RCC 7860 (cell line): ENCODE measurements at regions not wholly inside any gene's neighbourhood (a gene's known extent, or its start where the extent isn't known, plus 50 kb on each side); places are given as distances from the start of the nearest gene placed in this dataset.
A peak's percentile ranks its signal among the peaks of the same experiment; 100 is the strongest.

Experiments used
- DNase-seq: peaks from one replicate; pipeline ENCODE4 v3.0.0-alpha.2; 2015; ENCODE audit warnings: low spot score
- FAIRE-seq: peaks from 2 replicates; lab custom pipeline; 2012; peaks lifted over from hg19 to GRCh38; lab: Jason Lieb, UNC

- FAIRE-seq (no peak), DNase-seq (no peak)
Measured at GRCh38 chrX:149992918-149993317, 54.6 kb upstream of the EOLA2 start.

DNA sequence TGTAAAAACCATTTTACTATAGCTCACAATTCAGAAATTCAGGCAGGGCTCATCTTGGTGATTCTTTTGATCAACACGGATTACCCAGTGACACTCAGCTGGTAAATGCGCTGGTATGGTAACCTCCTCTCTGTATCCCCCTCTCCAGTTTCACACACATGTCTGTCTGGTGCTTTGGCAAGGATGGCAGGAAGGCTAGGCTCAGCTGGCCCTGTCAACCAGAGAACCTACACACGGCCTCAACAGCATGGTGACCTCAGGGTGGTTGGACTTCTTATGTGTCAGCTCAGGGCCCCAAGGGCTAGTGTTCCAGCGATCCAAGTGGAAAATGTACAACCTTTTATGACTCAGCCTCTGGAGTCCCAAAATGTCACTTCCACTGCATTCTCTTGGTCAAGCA, 55.7 kb upstream of the EOLA2 start:
- FAIRE-seq (no peak), DNase-seq (no peak)

DNA sequence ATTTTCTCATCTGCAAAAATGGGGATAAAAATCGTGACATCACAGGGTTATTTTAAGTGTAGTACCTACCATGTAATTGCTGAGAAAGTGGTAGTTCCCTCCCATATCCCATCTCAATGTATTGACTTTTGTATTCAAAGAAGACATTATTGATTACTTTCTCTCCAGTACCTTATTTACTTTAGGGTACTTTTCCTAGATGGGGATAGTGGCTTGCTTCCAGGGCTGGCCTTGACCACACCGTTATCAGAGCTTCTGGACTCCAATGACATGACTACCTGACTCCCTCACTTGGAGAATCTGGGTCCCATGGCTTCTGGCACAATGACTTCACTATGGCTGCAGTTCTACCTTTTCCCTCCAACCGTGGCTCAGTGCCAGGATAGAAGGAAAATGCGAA, 58.2 kb upstream of the EOLA2 start:
- DNase-seq: no peak
- FAIRE-seq: no peak

- FAIRE-seq (no peak), DNase-seq (no peak)
Measured at GRCh38 chrX:150005027-150005426, 66.7 kb upstream of the EOLA2 start.

DNA sequence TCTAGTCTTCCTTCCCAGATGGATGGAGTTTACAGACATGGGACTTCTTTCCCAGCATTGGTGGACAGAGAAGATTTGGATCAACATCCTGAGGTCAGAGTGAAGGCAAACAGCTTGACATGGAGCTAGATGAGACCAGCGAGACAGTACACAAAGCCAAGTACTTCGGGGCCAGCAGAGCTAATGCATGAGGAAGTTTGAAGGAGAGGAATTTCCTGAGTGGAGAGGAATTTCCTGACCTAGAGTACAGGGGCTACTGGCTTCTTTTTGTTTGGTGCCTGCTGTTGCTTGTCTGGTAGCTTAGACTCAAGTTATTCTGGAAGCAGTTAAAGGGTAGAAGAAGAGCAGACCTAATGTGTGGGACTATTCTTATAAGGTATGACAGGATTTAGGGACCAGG, 69.1 kb upstream of the EOLA2 start:
- no peak for FAIRE-seq
- no peak for DNase-seq

DNA sequence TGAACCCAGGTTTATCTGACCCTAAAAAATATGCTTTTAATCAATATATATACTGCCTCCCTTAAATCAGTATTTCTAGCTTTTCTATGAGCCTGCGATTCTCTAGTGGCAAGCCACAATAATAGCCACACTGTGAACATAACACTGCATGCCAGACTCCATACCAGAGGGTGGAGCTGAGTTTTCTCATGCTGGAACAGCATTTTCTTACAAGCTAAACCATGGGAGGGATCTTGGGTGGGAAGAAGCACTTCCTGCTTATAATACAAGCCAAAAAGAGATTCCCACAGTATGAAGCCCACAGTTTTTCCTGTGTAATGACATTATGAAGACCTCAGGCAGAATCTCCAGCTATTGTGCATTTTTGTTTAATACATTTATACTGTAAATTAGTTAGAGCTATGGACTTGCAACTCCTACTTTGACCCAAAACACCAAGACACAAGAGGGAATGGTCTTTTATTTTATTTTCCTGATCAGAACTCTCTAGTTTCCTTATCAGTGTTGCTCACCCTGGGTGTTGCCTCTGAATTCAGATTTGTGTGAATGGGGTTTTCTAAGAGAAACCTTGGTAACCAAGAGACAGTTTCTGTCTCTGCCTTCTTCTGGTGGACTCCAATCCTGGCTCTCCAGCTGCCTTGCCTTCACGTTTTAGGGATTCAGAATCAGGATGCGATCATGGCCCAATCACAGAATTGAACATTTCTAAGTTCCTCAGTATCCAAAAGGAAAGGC, 74.5 kb upstream of the EOLA2 start:
- DNase-seq: no peak
- no peak for FAIRE-seq

- DNase-seq: no peak
- FAIRE-seq: no peak
Measured at GRCh38 chrX:150014525-150014924, 76.2 kb upstream of the EOLA2 start.

DNA sequence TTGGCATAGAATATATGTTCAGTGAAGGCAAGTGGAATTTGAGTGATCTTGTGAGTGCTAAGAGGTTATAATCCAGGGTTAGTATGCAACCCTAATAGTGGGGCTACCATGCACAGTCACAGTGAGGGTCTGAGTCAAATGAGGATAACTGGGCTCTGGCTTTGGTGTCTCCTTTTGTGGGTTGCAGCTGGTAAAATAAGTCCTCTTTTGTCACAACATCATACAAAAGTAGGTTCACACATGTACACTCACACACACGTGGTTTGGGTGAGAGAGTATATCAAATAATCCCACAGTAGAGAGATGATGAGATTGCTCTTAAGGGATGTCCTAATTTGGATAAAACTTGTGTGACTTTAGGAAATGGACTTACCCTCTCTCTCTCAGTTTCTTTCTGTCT, 79.6 kb upstream of the EOLA2 start:
- FAIRE-seq: no peak
- DNase-seq: no peak

DNA sequence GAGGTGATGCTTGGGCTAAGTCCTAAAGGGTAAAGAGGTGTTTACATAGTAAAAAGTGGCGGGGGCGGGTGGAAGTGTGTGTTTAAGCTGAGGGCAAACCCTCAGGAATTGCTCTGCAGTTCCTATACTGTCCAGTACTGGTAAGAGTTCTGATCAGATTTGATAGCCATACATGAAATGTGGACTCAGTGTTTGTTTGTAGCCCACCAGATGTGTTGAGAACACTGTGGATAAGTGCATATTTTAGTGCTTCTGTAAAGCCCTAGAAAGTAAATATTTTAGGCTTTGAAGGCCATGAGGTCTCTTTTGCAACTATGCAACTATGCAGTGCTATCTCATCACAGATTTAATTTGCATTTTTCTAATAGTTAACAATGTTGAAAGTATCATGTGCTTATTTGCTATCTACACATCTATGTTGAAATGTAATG, 80.7 kb upstream of the EOLA2 start:
- FAIRE-seq: no peak

DNA sequence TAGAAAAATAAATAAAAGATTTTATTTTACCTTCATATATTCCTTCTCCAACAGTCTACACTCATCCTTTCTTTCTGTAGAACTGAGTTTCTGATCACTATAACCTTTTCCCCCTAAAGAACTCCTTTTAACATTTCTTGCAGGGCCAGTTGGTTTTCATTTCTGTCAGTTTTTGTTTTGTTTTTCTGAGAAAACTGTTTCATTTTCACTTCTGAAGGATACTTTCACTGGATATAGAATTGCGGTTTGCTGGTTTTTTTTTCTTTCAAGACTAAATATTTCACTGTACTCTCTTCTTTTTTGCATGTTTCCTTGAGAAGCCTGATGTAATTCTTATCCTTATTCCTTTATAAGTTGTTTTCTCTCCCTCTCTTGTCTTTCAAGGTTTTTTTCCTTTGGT, 90.4 kb upstream of the EOLA2 start:
- DNase-seq (no peak), FAIRE-seq (no peak)

More for the DNA sequence above, 80.7 kb upstream of the EOLA2 start:
- no peak for DNase-seq

GRCh38 chrX:150032742-150033141, 94.5 kb upstream of the EOLA2 start:
- peak; percentile 48 for DNase-seq
- FAIRE-seq: no peak

DNA sequence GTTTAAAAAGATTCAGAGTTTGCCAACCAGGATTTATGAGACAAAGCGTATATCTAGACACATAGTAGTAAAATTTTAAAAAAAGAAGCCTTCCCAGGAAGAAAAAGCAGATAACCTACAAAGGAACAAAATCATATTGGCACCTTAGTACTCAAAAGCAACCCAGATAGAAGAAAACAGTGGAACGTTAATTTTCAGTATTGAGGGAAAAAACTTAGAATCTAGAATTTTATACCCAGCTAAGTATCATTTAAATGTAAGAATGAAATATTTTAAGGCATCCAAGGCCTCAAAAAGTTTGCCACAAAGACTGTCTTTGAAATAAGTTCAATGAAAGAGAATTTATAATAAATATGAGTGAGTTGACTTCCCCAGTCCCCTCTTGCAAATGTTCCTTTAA, 96.5 kb upstream of the EOLA2 start:
- no peak for DNase-seq
- no peak for FAIRE-seq

- DNase-seq: peak; percentile 74
- FAIRE-seq: peak; percentile 95
Measured at GRCh38 chrX:150035531-150035930, 97.2 kb upstream of the EOLA2 start.

- FAIRE-seq (peak; percentile 96), DNase-seq (peak; percentile 85)
Measured at GRCh38 chrX:150036181-150036580, 97.9 kb upstream of the EOLA2 start.

DNA sequence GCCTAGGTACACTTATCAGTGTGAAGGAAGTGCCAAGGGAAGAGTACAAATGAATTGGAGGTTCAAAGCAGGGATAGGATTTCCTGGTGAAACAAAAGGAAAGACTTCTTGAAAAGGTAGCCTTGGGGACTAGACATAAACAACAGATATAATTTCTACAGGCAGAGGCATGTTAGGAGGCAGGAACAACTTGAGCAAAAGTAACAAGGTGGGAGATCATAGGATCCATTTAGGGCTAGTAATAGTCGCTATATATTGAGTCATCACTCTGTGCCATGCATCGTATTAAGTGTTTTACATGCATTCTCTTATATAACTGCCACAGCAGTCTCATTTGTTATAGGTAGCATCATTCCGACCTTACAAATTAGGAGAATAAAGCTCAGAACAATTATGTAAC, 98.3 kb upstream of the EOLA2 start:
- FAIRE-seq (no peak), DNase-seq (no peak)

- FAIRE-seq: peak; percentile 65
- DNase-seq: peak; percentile 33
Measured at GRCh38 chrX:150037041-150037440, 98.8 kb upstream of the EOLA2 start.

DNA sequence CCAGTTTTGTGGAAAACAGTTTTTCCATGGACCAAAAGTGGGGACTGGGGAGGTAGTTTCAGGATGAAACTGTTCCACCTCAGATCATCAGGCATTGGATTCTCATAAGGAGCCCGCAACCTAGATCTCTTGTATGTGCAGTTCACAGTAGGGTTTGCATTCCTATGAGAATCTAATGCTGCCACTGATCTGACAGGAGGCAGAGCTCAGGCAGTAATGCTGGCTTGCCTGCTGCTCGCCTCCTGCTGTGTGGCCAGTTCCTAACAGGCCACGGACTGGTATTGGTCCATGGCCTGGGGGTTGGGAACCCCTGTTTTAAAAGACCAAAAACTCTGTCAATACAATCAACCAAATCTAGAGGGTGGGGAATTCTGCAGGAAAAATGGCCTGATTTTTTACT, 100.0 kb upstream of the EOLA2 start:
- DNase-seq (peak; percentile 8), FAIRE-seq (no peak)

DNA sequence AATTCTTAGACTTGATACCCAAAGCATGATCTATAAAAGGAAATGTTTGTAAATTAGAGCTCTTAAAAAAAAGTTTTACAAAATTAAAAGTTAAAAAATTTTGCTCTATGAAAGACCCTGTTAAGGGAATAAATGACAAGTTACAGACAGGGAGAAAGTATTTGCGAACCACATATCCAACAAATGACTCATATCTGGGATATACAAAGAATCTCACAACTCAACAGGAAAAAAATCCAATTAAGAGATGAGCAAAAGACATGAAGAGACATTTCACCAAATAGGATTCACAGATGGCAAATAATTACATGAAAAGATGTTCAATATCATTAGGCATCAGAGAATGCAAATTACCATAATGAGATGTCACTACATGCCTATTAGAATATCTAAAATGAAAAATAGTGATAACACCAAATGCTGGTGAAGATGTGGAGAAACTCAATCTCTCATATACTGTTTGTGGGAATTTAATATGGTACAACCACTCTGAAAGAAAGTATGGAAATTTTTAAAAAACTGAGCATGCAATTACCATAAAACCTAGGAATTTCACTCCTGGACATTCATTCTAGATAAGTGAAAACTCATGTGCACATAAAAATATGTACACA, 100.8 kb upstream of the EOLA2 start:
- DNase-seq (peak; percentile 41), FAIRE-seq (peak; percentile 96)

GRCh38 chrX:150041208-150041607, 102.9 kb upstream of the EOLA2 start:
- no peak for FAIRE-seq
- no peak for DNase-seq

GRCh38 chrX:150044556-150044955, 106.3 kb upstream of the EOLA2 start:
- FAIRE-seq: no peak
- no peak for DNase-seq

GRCh38 chrX:150047818-150048217, 109.5 kb upstream of the EOLA2 start:
- no peak for FAIRE-seq
- DNase-seq: no peak

DNA sequence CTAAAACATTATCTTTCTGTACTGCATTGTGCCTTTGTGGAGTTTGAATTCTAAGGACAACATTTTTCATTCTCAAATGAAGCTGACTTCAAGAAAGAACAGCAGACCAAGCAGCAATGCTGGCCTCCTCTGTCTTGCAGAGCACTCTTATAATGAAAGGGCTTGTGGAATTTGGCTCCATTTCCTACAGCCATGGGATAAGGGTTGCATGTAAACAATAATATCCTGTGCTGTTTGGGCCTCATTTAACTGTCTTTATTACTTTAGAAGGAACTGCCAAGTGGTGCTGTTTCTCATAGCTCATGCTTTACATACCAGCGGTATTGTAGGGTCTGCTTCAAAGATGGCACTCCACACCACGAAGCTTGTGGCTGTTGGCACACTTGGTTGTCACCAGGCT, 111.4 kb upstream of the EOLA2 start:
- FAIRE-seq: no peak
- no peak for DNase-seq

GRCh38 chrX:150050387-150050786, 112.1 kb upstream of the EOLA2 start:
- DNase-seq (no peak), FAIRE-seq (no peak)
